WTC11 (cell line): ENCODE measurements at regions not wholly inside any gene's neighbourhood (a gene's known extent, or its start where the extent isn't known, plus 50 kb on each side); places are given as distances from the start of the nearest gene placed in this dataset.

Experiments used
- ATAC-seq: fragments of 200-7000 bp; cut with Tn5 transposase; 2 replicates; pipeline ENCODE4 v1.10.0; 2021; ENCODE audit warnings: mild to moderate bottlenecking, moderate library complexity
- CTCF ChIA-PET: fragments of 300-600 bp; sonication (Branson Sonifier 250); formaldehyde crosslinking; loops from one replicate; lab custom pipeline; 2021; ENCODE audit warnings: antibody characterized with exemption; lab: Charles Lee
- POLR2A ChIA-PET: fragments of 350-600 bp; sonication (Branson Sonifier 250); formaldehyde crosslinking; loops from one replicate; lab custom pipeline; 2021; ENCODE audit warnings: antibody characterized with exemption; lab: Charles Lee
- DNase-seq: peaks from one replicate; pipeline ENCODE4 v3.0.0; 2021; ENCODE audit warnings: low spot score
- H3K27ac Mint-ChIP-seq: 2 replicates; pipeline ENCODE4 v1.8.0; 2021; ENCODE audit warnings: mixed read lengths
- H3K27me3 Mint-ChIP-seq: 2 replicates; pipeline ENCODE4 v1.8.0; 2021; ENCODE audit warnings: low read depth, mild to moderate bottlenecking, moderate library complexity, mixed read lengths
- H3K36me3 Mint-ChIP-seq: 2 replicates; pipeline ENCODE4 v1.8.0; 2021; ENCODE audit warnings: mixed read lengths
- H3K4me1 Mint-ChIP-seq: 2 replicates; pipeline ENCODE4 v1.8.0; 2022; ENCODE audit warnings: mixed read lengths
- H3K4me3 Mint-ChIP-seq: 2 replicates; pipeline ENCODE4 v1.8.0; 2021; ENCODE audit warnings: mild to moderate bottlenecking, moderate library complexity, mixed read lengths
- H3K9me3 Mint-ChIP-seq: 2 replicates; pipeline ENCODE4 v1.8.0; 2021; ENCODE audit warnings: mixed read lengths
- CREM ChIP-seq: sonication (generic); formaldehyde crosslinking; IDR thresholded peaks from 2 replicates; pipeline ENCODE4 v1.8.1; 2022; ENCODE audit warnings: mild to moderate bottlenecking, missing genetic modification reagents, moderate library complexity
- E2F4 ChIP-seq: sonication (generic); formaldehyde crosslinking; IDR thresholded peaks from 2 replicates; pipeline ENCODE4 v1.8.1; 2022; ENCODE audit warnings: low read depth, mild to moderate bottlenecking, moderate library complexity, missing genetic modification reagents, borderline replicate concordance
- E2F5 ChIP-seq: sonication (generic); formaldehyde crosslinking; IDR thresholded peaks from 2 replicates; pipeline ENCODE4 v1.8.1; 2022; ENCODE audit warnings: mild to moderate bottlenecking, moderate library complexity, missing genetic modification reagents
- ETV6 ChIP-seq: sonication (generic); formaldehyde crosslinking; IDR thresholded peaks from 2 replicates; pipeline ENCODE4 v1.8.1; 2022; ENCODE audit warnings: mild to moderate bottlenecking, missing genetic modification reagents
- KAT7 ChIP-seq: sonication (generic); formaldehyde crosslinking; IDR thresholded peaks from 2 replicates; pipeline ENCODE4 v1.8.1; 2023; ENCODE audit warnings: missing genetic modification reagents, mild to moderate bottlenecking, borderline replicate concordance
- NR1H2 ChIP-seq: sonication (generic); formaldehyde crosslinking; IDR thresholded peaks from 2 replicates; pipeline ENCODE4 v1.9.0; 2021; ENCODE audit warnings: mild to moderate bottlenecking, moderate library complexity, missing genetic modification reagents
- NR3C1 ChIP-seq: sonication (generic); formaldehyde crosslinking; conservative IDR thresholded peaks from 2 replicates; pipeline ENCODE4 v1.8.1; 2023; ENCODE audit warnings: low read depth, mild to moderate bottlenecking, missing genetic modification reagents
- PREB ChIP-seq: sonication (generic); formaldehyde crosslinking; IDR thresholded peaks from 2 replicates; pipeline ENCODE4 v1.8.1; 2022; ENCODE audit warnings: mild to moderate bottlenecking, missing genetic modification reagents, moderate library complexity, borderline replicate concordance
- SMAD3 ChIP-seq: sonication (generic); formaldehyde crosslinking; IDR thresholded peaks from 2 replicates; pipeline ENCODE4 v1.8.0; 2022; ENCODE audit warnings: missing genetic modification reagents, mild to moderate bottlenecking, borderline replicate concordance
- SMAD4 ChIP-seq: sonication (generic); formaldehyde crosslinking; IDR thresholded peaks from 2 replicates; pipeline ENCODE4 v1.8.0; 2022; ENCODE audit warnings: mild to moderate bottlenecking, missing genetic modification reagents
- SOX15 ChIP-seq: fragments of 250-450 bp; sonication (Bioruptor Pico); IDR thresholded peaks from 2 replicates; pipeline ENCODE4 v1.9.0; 2021; ENCODE audit warnings: mild to moderate bottlenecking
- TEAD1 ChIP-seq: sonication (generic); formaldehyde crosslinking; IDR thresholded peaks from 2 replicates; pipeline ENCODE4 v1.8.0; 2022; ENCODE audit warnings: mild to moderate bottlenecking, missing genetic modification reagents
- TEAD4 ChIP-seq: sonication (generic); formaldehyde crosslinking; IDR thresholded peaks from 2 replicates; pipeline ENCODE4 v1.8.0; 2022; ENCODE audit warnings: mild to moderate bottlenecking, missing genetic modification reagents
- USF2 ChIP-seq: sonication (generic); formaldehyde crosslinking; IDR thresholded peaks from 2 replicates; pipeline ENCODE4 v1.8.1; 2023; ENCODE audit warnings: mild to moderate bottlenecking, missing genetic modification reagents, moderate library complexity
- ZBTB21 ChIP-seq: sonication (generic); formaldehyde crosslinking; IDR thresholded peaks from 2 replicates; pipeline ENCODE4 v1.8.1; 2023; ENCODE audit warnings: mild to moderate bottlenecking, missing genetic modification reagents, borderline replicate concordance
- ZNF232 ChIP-seq: sonication (generic); formaldehyde crosslinking; IDR thresholded peaks from 2 replicates; pipeline ENCODE4 v1.8.0; 2022; ENCODE audit warnings: mild to moderate bottlenecking, missing genetic modification reagents
- ZNF532 ChIP-seq: fragments of 250-450 bp; sonication (Bioruptor Pico); IDR thresholded peaks from 2 replicates; pipeline ENCODE4 v1.9.0; 2021; ENCODE audit warnings: mild to moderate bottlenecking, borderline replicate concordance

- H3K36me3 Mint-ChIP-seq: no peaks in the 10 kb centered on the region
Observed at GRCh38 chr7:67554986-67555385, 558.4 kb downstream of the TYW1 start.

GRCh38 chr7:67564959-67565358 is 568.3 kb downstream of the TYW1 start:
- ChIA-PET CTCF (no interaction called here), POLR2A (no interaction called here)
- DNase-seq (no peak), ATAC-seq (no peak)
- Mint-ChIP-seq H3K36me3 (no peaks in the 10 kb centered on the region), H3K27ac (no peak overlapping the region), H3K9me3 (peaks cover 35% of the 10 kb centered on the region), H3K4me1 (no peaks in the 10 kb centered on the region), H3K27me3 (no peaks in the 10 kb centered on the region; the same call in 1 of the 2 replicates), H3K4me3 (no peak overlapping the region)
- TF ChIP-seq KAT7 (no peak), ZBTB21 (CRISPR knock-in tag) (no peak), SMAD4 (CRISPR knock-in tag) (no peak), ZNF532 (no peak), CREM (CRISPR knock-in tag) (no peak), USF2 (no peak), TEAD1 (CRISPR knock-in tag) (no peak), NR3C1 (CRISPR knock-in tag) (no peak), SOX15 (CRISPR knock-in tag) (no peak), PREB (no peak), ETV6 (no peak), E2F4 (CRISPR knock-in tag) (no peak), TEAD4 (no peak), SMAD3 (no peak)

More at GRCh38 chr7:67554986-67555385, 558.4 kb downstream of the TYW1 start:
- Mint-ChIP-seq H3K4me3 (no peak overlapping the region), H3K27me3 (peaks cover 4% of the 10 kb centered on the region), H3K27ac (no peak overlapping the region), H3K4me1 (no peaks in the 10 kb centered on the region), H3K9me3 (peaks cover 28% of the 10 kb centered on the region)
- POLR2A ChIA-PET: no interaction called here
- ATAC-seq (no peak), DNase-seq (no peak)
- TF ChIP-seq E2F5 (no peak), ZNF232 (CRISPR knock-in tag) (no peak), NR1H2 (CRISPR knock-in tag) (no peak)
- CTCF ChIA-PET: no interaction called here
